HG02678 (cell line): ENCODE measurements at regions not wholly inside any gene's neighbourhood (a gene's known extent, or its start where the extent isn't known, plus 50 kb on each side); places are given as distances from the start of the nearest gene placed in this dataset.

Experiments
- ATAC-seq: cut with Tn5 transposase; IDR thresholded peaks from one replicate; pipeline ENCODE4 v1.9.1; 2021; ENCODE audit warnings: mild to moderate bottlenecking, moderate library complexity; ENCODE audit not compliant: unreplicated experiment

DNA sequence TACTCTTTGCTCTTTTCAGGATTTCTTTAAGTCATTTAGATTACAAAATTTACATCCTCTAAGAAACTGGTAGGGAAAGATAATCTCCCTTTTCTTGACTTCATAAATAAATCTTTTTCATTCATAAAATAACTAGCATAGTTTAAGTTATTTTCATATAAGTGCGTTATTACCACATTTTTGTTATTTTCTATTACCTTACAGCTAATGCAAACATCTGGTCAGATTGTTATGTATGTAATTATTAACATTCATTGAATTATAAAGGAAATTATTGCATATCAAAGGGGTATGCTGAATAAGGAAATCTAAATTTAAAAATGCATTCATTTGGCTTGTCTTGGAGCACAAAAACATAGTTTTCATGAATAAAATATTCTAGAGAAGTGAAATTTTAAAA is 55.3 kb upstream of the SLITRK1 start:
- no peak for ATAC-seq

DNA sequence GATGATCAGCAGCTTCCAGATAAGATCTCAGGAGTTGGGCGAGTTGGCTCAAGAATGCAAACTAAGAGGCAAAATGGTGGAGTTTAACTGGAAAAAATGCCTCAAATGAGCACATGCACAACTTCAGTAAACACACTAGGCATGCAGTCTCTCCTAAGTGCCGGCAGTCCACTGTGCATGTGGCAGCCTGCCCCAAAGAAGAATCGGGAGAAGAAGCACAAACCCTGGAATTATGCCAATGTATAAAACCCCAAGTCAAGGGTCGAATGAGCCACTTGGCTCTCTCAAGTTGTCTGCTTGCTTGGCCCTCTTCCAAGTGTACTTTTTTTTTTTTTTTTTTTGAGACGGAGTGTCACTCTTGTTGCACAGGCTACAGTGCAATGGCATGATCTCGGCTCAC is 53.3 kb upstream of the SLITRK1 start:
- no peak for ATAC-seq
